ENCODE measurements at regions not wholly inside any gene's neighbourhood (a gene's known extent, or its start where the extent isn't known, plus 50 kb on each side); places are given as distances from the start of the nearest gene placed in this dataset.

DNA sequence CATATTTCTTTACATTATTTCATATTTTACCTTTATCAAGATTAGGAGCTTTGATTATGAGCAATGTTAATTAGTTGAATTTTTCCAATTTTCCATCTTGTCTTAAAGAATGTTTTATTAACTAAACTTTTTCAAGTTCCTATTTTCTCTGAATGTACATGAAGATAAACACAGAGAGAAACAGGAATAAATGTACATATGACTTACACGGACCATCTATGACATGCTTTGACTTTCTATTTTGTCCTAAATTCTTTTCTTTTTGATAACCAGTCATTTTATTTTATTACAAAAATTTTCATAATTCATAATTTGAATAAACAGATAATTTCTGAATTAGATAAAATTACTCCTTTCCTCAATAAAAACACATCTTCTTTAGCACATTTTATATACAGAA lies 1038.8 kb upstream of the ARRDC3 start:
- no peaks in the 10 kb centered on the region for H3K27me3 ChIP-seq (ENCODE audit: low read depth, low read length)
- no peak overlapping the region for H3K4me2 ChIP-seq (ENCODE audit: low read length)
- TF ChIP-seq EZH2phosphoT487 (IDR thresholded peaks at IDR 0.05; ENCODE audit: low read depth): no peak
- TF ChIP-seq, protein P1, sequence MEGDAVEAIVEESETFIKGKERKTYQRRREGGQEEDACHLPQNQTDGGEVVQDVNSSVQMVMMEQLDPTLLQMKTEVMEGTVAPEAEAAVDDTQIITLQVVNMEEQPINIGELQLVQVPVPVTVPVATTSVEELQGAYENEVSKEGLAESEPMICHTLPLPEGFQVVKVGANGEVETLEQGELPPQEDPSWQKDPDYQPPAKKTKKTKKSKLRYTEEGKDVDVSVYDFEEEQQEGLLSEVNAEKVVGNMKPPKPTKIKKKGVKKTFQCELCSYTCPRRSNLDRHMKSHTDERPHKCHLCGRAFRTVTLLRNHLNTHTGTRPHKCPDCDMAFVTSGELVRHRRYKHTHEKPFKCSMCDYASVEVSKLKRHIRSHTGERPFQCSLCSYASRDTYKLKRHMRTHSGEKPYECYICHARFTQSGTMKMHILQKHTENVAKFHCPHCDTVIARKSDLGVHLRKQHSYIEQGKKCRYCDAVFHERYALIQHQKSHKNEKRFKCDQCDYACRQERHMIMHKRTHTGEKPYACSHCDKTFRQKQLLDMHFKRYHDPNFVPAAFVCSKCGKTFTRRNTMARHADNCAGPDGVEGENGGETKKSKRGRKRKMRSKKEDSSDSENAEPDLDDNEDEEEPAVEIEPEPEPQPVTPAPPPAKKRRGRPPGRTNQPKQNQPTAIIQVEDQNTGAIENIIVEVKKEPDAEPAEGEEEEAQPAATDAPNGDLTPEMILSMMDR (IDR thresholded peaks at IDR 0.05; ENCODE audit: low read depth, low read length): no peak
- no peaks in the 10 kb centered on the region for H3K4me1 ChIP-seq (ENCODE audit: low read length)
- H2AFZ ChIP-seq (ENCODE audit: low read depth, low read length): no peak overlapping the region
- no peak overlapping the region for H3K9ac ChIP-seq (ENCODE audit: low read length)
- H4K20me1 ChIP-seq (ENCODE audit: insufficient read depth, low read length): no peaks in the 10 kb centered on the region
- no peak overlapping the region for H3K4me3 ChIP-seq (ENCODE audit: low read length)
- no peak overlapping the region for H3K27ac ChIP-seq (ENCODE audit: low read length)
- H3K36me3 ChIP-seq (replicated peaks; ENCODE audit: low read depth, low read length): no peaks in the 10 kb centered on the region
- H3K9me3 ChIP-seq (ENCODE audit: insufficient read depth, low read length): no peaks in the 10 kb centered on the region; the same call in 1 of the 2 replicates
- H3K79me2 ChIP-seq (ENCODE audit: low read length): no peaks in the 10 kb centered on the region

DNA sequence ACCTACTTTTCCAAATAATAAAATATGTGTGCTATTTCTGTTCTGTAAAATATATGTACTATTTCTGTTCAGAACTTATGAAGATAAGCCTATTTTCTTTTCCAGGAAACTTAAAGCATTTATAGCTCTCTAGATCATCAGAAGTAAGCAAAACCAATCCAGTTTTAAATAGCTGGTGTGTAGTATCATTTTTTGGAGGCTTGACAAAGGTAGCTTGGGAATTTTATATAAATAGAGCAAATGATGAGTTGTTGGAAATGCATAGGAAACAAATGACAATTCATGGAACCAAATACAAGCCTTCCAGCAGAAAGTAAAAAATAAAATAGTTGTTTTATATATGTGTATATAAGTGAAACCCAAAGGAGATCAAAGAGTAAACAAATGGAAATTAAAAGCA lies 1038.1 kb upstream of the ARRDC3 start:
- Histone ChIP-seq H3K36me3 (replicated peaks; ENCODE audit: low read depth, low read length) (no peaks in the 10 kb centered on the region), H4K20me1 (ENCODE audit: insufficient read depth, low read length) (no peaks in the 10 kb centered on the region), H3K9ac (ENCODE audit: low read length) (no peak overlapping the region), H3K4me1 (ENCODE audit: low read length) (no peaks in the 10 kb centered on the region), H2AFZ (ENCODE audit: low read depth, low read length) (no peak overlapping the region), H3K27ac (ENCODE audit: low read length) (no peak overlapping the region), H3K27me3 (ENCODE audit: low read depth, low read length) (no peaks in the 10 kb centered on the region), H3K9me3 (ENCODE audit: insufficient read depth, low read length) (no peaks in the 10 kb centered on the region; the same call in 1 of the 2 replicates), H3K4me3 (ENCODE audit: low read length) (no peak overlapping the region), H3K4me2 (ENCODE audit: low read length) (no peak overlapping the region), H3K79me2 (ENCODE audit: low read length) (no peaks in the 10 kb centered on the region)
- no peak for TF ChIP-seq EZH2phosphoT487 (IDR thresholded peaks at IDR 0.05; ENCODE audit: low read depth)
- TF ChIP-seq, protein P1 (IDR thresholded peaks at IDR 0.05; ENCODE audit: low read depth, low read length): no peak

GRCh38 chr5:92419261-92419660 lies 1036.1 kb upstream of the ARRDC3 start:
- Histone ChIP-seq H3K9ac (ENCODE audit: low read length) (no peak overlapping the region), H3K9me3 (ENCODE audit: insufficient read depth, low read length) (no peaks in the 10 kb centered on the region; the same call in 1 of the 2 replicates), H3K27me3 (ENCODE audit: low read depth, low read length) (no peaks in the 10 kb centered on the region), H2AFZ (ENCODE audit: low read depth, low read length) (no peak overlapping the region), H4K20me1 (ENCODE audit: insufficient read depth, low read length) (no peaks in the 10 kb centered on the region), H3K4me2 (ENCODE audit: low read length) (no peak overlapping the region), H3K27ac (ENCODE audit: low read length) (no peak overlapping the region), H3K4me1 (ENCODE audit: low read length) (no peaks in the 10 kb centered on the region), H3K79me2 (ENCODE audit: low read length) (no peaks in the 10 kb centered on the region), H3K36me3 (replicated peaks; ENCODE audit: low read depth, low read length) (no peaks in the 10 kb centered on the region), H3K4me3 (ENCODE audit: low read length) (no peak overlapping the region)
- no peak for TF ChIP-seq EZH2phosphoT487 (IDR thresholded peaks at IDR 0.05; ENCODE audit: low read depth)
- TF ChIP-seq, protein P1 (IDR thresholded peaks at IDR 0.05; ENCODE audit: low read depth, low read length): no peak

- no peaks in the 10 kb centered on the region; the same call in 1 of the 2 replicates for H3K9me3 ChIP-seq (ENCODE audit: insufficient read depth, low read length)
Observed at GRCh38 chr5:92418341-92418740, 1035.2 kb upstream of the ARRDC3 start.

More at GRCh38 chr5:92418341-92418740, 1035.2 kb upstream of the ARRDC3 start:
- Histone ChIP-seq H3K4me2 (ENCODE audit: low read length) (no peak overlapping the region), H3K4me1 (ENCODE audit: low read length) (no peaks in the 10 kb centered on the region), H2AFZ (ENCODE audit: low read depth, low read length) (no peak overlapping the region), H3K79me2 (ENCODE audit: low read length) (no peaks in the 10 kb centered on the region), H3K27ac (ENCODE audit: low read length) (no peak overlapping the region), H3K4me3 (ENCODE audit: low read length) (no peak overlapping the region), H3K9ac (ENCODE audit: low read length) (no peak overlapping the region), H3K27me3 (ENCODE audit: low read depth, low read length) (no peaks in the 10 kb centered on the region), H4K20me1 (ENCODE audit: insufficient read depth, low read length) (no peaks in the 10 kb centered on the region), H3K36me3 (replicated peaks; ENCODE audit: low read depth, low read length) (no peaks in the 10 kb centered on the region)
- TF ChIP-seq, protein P1 (IDR thresholded peaks at IDR 0.05; ENCODE audit: low read depth, low read length): no peak

All from OCI-LY3 (cell line).